B cell (primary cell): ENCODE measurements at regions not wholly inside any gene's neighbourhood (a gene's known extent, or its start where the extent isn't known, plus 50 kb on each side); places are given as distances from the start of the nearest gene placed in this dataset.

Source experiments
- ATAC-seq: fragments of 200-7000 bp; cut with Tn5 transposase; one replicate; pipeline ENCODE4 v1.10.0; 2021; ENCODE audit warnings: low read depth, mild to moderate bottlenecking, moderate number of reproducible peaks, moderate library complexity
- CTCF ChIA-PET: fragments of 350-600 bp; sonication (Branson Sonifier 250); formaldehyde crosslinking; loops from one replicate; lab custom pipeline; 2021; ENCODE audit warnings: antibody characterized with exemption, inconsistent platforms; lab: Charles Lee
- POLR2A ChIA-PET: fragments of 350-600 bp; sonication (Branson Sonifier 250); formaldehyde crosslinking; loops from one replicate; lab custom pipeline; 2021; ENCODE audit warnings: antibody characterized with exemption; lab: Charles Lee
- DNase-seq: peaks from one replicate; pipeline ENCODE4 v3.0.0; 2013
- H2AFZ ChIP-seq: 2 replicates; pipeline ENCODE4 v1.6.1; 2012; ENCODE audit warnings: mild to moderate bottlenecking, low read depth, low read length; ENCODE audit not compliant: insufficient read depth, poor library complexity, severe bottlenecking
- H3K27ac ChIP-seq, 2 donors: 1 replicate in 1 of 2; 2 replicates in 1 of 2; pipeline ENCODE4 v1.5.1; 2012 to 2013; ENCODE audit warnings: low read length in 2 of 2, mild to moderate bottlenecking in 2 of 2, moderate library complexity in 1 of 2
- H3K27me3 ChIP-seq, 4 experiments: fragments of 200-600 bp in 1 of 4; sonication (generic) in 1 of 4; replicated peaks in 1 of 4; 1 replicate in 2 of 4; 2 replicates in 2 of 4; pipeline versions ENCODE4 v1.6.1 to v1.7.0; 2013 to 2016; ENCODE audit warnings: low read length in 3 of 4, mild to moderate bottlenecking in 2 of 4, mixed read lengths in 1 of 4, moderate library complexity in 1 of 4; ENCODE audit not compliant: insufficient read depth in 4 of 4, control insufficient read depth in 3 of 4; ENCODE audit errors: control extremely low read depth in 1 of 4
- H3K36me3 ChIP-seq, 2 experiments: replicated peaks in 1 of 2; 1 replicate in 1 of 2; 2 replicates in 1 of 2; pipeline versions ENCODE4 v1.6.1 to v1.7.1; 2013; ENCODE audit warnings: low read length in 1 of 2; ENCODE audit not compliant: insufficient read depth in 2 of 2, control insufficient read depth in 1 of 2; ENCODE audit errors: control extremely low read depth in 1 of 2, extremely low read depth in 1 of 2
- H3K4me1 ChIP-seq, 2 donors: fragments of 200-600 bp in 1 of 2; sonication (generic) in 1 of 2; 1 replicate in 1 of 2; 2 replicates in 1 of 2; pipeline versions ENCODE4 v1.5.1 to v1.6.1; 2013 to 2017; ENCODE audit warnings: low read length in 2 of 2; ENCODE audit not compliant: control insufficient read depth in 2 of 2, insufficient read depth in 2 of 2
- H3K4me2 ChIP-seq: replicated peaks from 2 replicates; pipeline ENCODE3; 2012; ENCODE audit warnings: mild to moderate bottlenecking, low read depth, low read length; ENCODE audit not compliant: poor library complexity, severe bottlenecking
- H3K4me3 ChIP-seq, 5 experiments: fragments of 200-600 bp in 1 of 5; sonication (generic) in 1 of 5; 1 replicate in 3 of 5; 2 replicates in 2 of 5; pipeline versions ENCODE4 v1.5.1 to v1.7.0; 2011 to 2016; ENCODE audit warnings: low read length in 4 of 5, mild to moderate bottlenecking in 4 of 5, low read depth in 2 of 5, control low read depth in 1 of 5, moderate library complexity in 1 of 5; ENCODE audit not compliant: insufficient read depth in 1 of 5; ENCODE audit errors: control extremely low read depth in 1 of 5, extremely low read depth in 1 of 5
- H3K79me2 ChIP-seq: fragments of 200-600 bp; sonication (generic); one replicate; pipeline ENCODE4 v1.6.0; 2016; ENCODE audit warnings: low read length; ENCODE audit not compliant: control insufficient read depth, insufficient read depth
- H3K9ac ChIP-seq: fragments of 200-600 bp; sonication (generic); 2 replicates; pipeline ENCODE4 v1.6.1; 2017; ENCODE audit warnings: mild to moderate bottlenecking, low read length, moderate library complexity
- H3K9me3 ChIP-seq, 3 donors: one replicate each; pipeline versions ENCODE4 v1.6.1 to v1.7.1; 2013; ENCODE audit warnings: low read length in 2 of 3; ENCODE audit not compliant: control insufficient read depth in 2 of 3, insufficient read depth in 1 of 3; ENCODE audit errors: control extremely low read depth in 1 of 3
- H4K20me1 ChIP-seq: 2 replicates; pipeline ENCODE4 v1.6.0; 2012; ENCODE audit warnings: mild to moderate bottlenecking, low read length; ENCODE audit not compliant: insufficient read depth, control insufficient read depth, poor library complexity, severe bottlenecking
- H3K27ac Mint-ChIP-seq: one replicate; pipeline ENCODE4 v1.8.0; 2021; ENCODE audit warnings: mixed read lengths
- H3K27me3 Mint-ChIP-seq: one replicate; pipeline ENCODE4 v1.8.0; 2021; ENCODE audit warnings: mixed read lengths
- H3K4me1 Mint-ChIP-seq: one replicate; pipeline ENCODE4 v1.8.0; 2021; ENCODE audit warnings: mixed read lengths
- H3K4me3 Mint-ChIP-seq: one replicate; pipeline ENCODE4 v1.8.0; 2021; ENCODE audit warnings: mixed read lengths
- H3K9me3 Mint-ChIP-seq: one replicate; pipeline ENCODE4 v1.8.0; 2022; ENCODE audit warnings: mixed read lengths; ENCODE audit not compliant: insufficient read depth
- EZH2 ChIP-seq: IDR thresholded peaks from 2 replicates; pipeline ENCODE4 v1.6.1; 2012; ENCODE audit warnings: borderline replicate concordance, low read depth, mild to moderate bottlenecking, moderate library complexity, low read length; ENCODE audit not compliant: insufficient read depth, poor library complexity, severe bottlenecking
- WGBS: methylation state at CpG from one replicate; pipeline ENCODE4 v1.1.5; 2013; ENCODE audit warnings: missing lambda C conversion rate; ENCODE audit not compliant: insufficient coverage; 5-methylcytosine and 5-hydroxymethylcytosine counted together
- intact Hi-C: fragments of 100-400 bp; cut with micrococcal nuclease; formaldehyde crosslinking; loops from one replicate; pipeline ENCODE4 v1.10.0; 2022
- TF ChIP-seq, protein P1 (sequence below): fragments of 200-600 bp; IDR thresholded peaks from one replicate; pipeline ENCODE4 v1.8.0; 2022; ENCODE audit warnings: antibody characterized with exemption, mild to moderate bottlenecking

DNA sequence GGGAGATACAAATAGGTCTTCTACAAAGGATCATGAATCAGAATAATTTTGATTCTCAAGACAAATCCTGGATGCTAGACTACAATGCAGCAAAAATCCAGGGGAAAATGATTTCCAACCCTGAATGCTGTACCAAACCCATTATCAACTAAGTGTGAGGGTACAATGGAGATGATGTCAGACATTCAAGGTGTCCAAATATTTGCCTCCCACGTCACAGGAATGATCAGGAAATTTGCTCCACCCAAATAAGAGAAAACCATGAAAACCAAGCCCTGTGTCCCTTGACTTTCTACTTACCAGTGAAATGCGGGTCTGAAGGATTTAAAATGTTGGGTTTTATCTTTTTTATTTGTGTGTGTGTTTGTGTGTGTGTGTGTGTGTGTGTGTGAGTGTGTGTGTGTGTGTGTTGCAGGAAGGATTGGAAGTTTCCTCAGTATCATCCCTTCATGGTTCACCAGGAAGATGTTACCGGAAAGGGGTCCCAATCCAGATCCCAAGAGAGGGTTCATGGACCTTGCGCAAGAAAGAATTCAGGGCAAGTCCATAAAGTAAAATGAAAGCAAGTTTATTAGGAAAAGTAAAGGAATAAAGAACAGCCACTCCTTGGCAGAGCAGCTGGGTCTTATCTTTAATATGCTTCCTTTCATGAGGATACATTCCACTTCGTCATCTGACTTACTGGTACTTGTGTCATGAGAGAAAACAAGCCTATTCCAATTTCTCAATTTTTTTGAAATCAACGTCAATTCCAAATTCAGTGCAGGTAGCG is 61.1 kb upstream of the ID2 start:
- ATAC-seq (no peak), DNase-seq (no peak)
- Histone ChIP-seq H3K27ac (no peak overlapping the region), H3K4me3 (no peak overlapping the region), H2AFZ (no peak overlapping the region), H3K36me3 (no peaks in the 10 kb centered on the region), H3K9ac (no peak overlapping the region), H4K20me1 (no peaks in the 10 kb centered on the region), H3K27me3 (no peaks in the 10 kb centered on the region), H3K4me1 (no peaks in the 10 kb centered on the region), H3K4me2 (no peak overlapping the region), H3K79me2 (no peaks in the 10 kb centered on the region), H3K9me3 (no peaks in the 10 kb centered on the region)
- no peak overlapping the region for H3K27ac Mint-ChIP-seq
- TF ChIP-seq, protein P1, sequence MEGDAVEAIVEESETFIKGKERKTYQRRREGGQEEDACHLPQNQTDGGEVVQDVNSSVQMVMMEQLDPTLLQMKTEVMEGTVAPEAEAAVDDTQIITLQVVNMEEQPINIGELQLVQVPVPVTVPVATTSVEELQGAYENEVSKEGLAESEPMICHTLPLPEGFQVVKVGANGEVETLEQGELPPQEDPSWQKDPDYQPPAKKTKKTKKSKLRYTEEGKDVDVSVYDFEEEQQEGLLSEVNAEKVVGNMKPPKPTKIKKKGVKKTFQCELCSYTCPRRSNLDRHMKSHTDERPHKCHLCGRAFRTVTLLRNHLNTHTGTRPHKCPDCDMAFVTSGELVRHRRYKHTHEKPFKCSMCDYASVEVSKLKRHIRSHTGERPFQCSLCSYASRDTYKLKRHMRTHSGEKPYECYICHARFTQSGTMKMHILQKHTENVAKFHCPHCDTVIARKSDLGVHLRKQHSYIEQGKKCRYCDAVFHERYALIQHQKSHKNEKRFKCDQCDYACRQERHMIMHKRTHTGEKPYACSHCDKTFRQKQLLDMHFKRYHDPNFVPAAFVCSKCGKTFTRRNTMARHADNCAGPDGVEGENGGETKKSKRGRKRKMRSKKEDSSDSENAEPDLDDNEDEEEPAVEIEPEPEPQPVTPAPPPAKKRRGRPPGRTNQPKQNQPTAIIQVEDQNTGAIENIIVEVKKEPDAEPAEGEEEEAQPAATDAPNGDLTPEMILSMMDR, result no peak
- TF ChIP-seq EZH2, result no peak
- no peaks in the 10 kb centered on the region for H3K4me1 Mint-ChIP-seq
- ChIA-PET CTCF (no interaction called here), POLR2A (no interaction called here)
- intact Hi-C loops, result no loop called here
- 95% methylated on average over 4 of the region's 7 CpGs for WGBS
- H3K9me3 Mint-ChIP-seq, result no peaks in the 10 kb centered on the region
- H3K4me3 Mint-ChIP-seq, result no peak overlapping the region
- H3K27me3 Mint-ChIP-seq, result peaks cover 50% of the 10 kb centered on the region

DNA sequence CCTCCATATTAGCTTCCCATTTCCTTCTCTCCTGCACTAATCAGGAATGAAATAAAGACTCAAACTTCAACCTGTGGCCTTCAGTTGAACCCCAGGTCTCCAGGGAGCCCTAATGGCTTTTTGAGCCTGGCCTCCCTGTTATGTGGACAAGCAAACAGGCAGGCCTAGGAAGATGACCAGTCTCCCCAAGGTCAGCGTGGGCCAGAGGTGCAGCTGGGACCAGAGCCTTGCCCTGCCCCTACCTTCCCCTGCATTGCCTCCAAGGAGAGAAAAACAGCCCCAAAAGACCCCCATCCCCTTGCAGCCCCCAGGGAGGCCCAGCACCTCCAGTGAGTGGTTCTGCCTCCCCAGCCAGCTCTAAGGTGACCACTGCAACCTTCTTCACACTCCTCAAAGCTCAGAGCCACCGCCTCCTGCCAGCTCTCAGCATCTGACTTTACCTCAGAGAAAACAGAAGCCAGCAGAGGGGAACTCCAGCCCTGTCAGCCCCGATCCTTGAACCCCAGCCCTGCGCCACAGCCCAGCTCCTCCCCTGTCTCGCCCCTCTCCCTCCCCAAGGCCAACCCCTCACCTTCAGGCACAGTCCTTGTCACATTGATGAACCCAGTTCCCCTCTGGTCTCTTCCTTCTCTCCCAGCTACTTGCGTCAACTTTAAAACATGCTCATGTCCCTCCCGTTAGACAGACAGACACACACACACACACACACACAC is 59.5 kb upstream of the ID2 start:
- H3K4me2 ChIP-seq, result no peak overlapping the region
- no peak overlapping the region for H3K27ac ChIP-seq
- H3K4me1 Mint-ChIP-seq, result no peaks in the 10 kb centered on the region

More for the DNA sequence above, 59.5 kb upstream of the ID2 start:
- Mint-ChIP-seq H3K27me3 (peaks cover 47% of the 10 kb centered on the region), H3K9me3 (no peaks in the 10 kb centered on the region), H3K27ac (no peak overlapping the region), H3K4me3 (no peak overlapping the region)
- 76% methylated on average over 7 of the region's 7 CpGs for WGBS
- Histone ChIP-seq H4K20me1 (no peaks in the 10 kb centered on the region), H3K9ac (no peak overlapping the region), H3K9me3 (no peaks in the 10 kb centered on the region), H3K4me3 (no peak overlapping the region), H3K4me1 (no peaks in the 10 kb centered on the region), H3K79me2 (no peaks in the 10 kb centered on the region), H3K27me3 (no peaks in the 10 kb centered on the region), H2AFZ (no peak overlapping the region), H3K36me3 (no peaks in the 10 kb centered on the region)
- intact Hi-C loops, result no loop called here
- CTCF ChIA-PET, result no interaction called here
- no peak for DNase-seq
- POLR2A ChIA-PET, result no interaction called here
- TF ChIP-seq, protein P1, result no peak
- no peak for TF ChIP-seq EZH2
- ATAC-seq, result no peak
